ENCODE measurements at regions not wholly inside any gene's neighbourhood (a gene's known extent, or its start where the extent isn't known, plus 50 kb on each side); places are given as distances from the start of the nearest gene placed in this dataset.

- no peak for DNase-seq (ENCODE audit: low read depth in 2 of 2)
These were observed 101.2 kb downstream of the CRPPA start for GRCh38 chr7:16320099-16320660.

- DNase-seq (ENCODE audit: low read depth in 2 of 2): no peak
These were observed 102.1 kb downstream of the CRPPA start for GRCh38 chr7:16318989-16319915.

GRCh38 chr7:16318463-16318862 is 102.9 kb downstream of the CRPPA start:
- no peak for DNase-seq (ENCODE audit: low read depth in 2 of 2)

GRCh38 chr7:16317406-16317805 is 103.9 kb downstream of the CRPPA start:
- no peak for DNase-seq (ENCODE audit: low read depth in 2 of 2)

GRCh38 chr7:16315280-16315679 is 106.1 kb downstream of the CRPPA start:
- no peak for DNase-seq (ENCODE audit: low read depth in 2 of 2)

GRCh38 chr7:16309129-16309528 is 112.2 kb downstream of the CRPPA start:
- DNase-seq (ENCODE audit: low read depth in 2 of 2): no peak

- no peak for DNase-seq (ENCODE audit: low read depth in 2 of 2)
These were observed 120.0 kb downstream of the CRPPA start for GRCh38 chr7:16301291-16301690.

- no peak for DNase-seq (ENCODE audit: low read depth in 2 of 2)
These were observed 120.9 kb downstream of the CRPPA start for GRCh38 chr7:16300361-16300895.

GRCh38 chr7:16299853-16300252 is 121.5 kb downstream of the CRPPA start:
- no peak for DNase-seq (ENCODE audit: low read depth in 2 of 2)

GRCh38 chr7:16298221-16298620 is 123.1 kb downstream of the CRPPA start:
- DNase-seq (ENCODE audit: low read depth in 2 of 2): no peak

- DNase-seq (ENCODE audit: low read depth in 2 of 2): no peak
These were observed 125.8 kb downstream of the CRPPA start for GRCh38 chr7:16295558-16295957.

GRCh38 chr7:16293669-16294425 is 127.5 kb downstream of the CRPPA start:
- DNase-seq (ENCODE audit: low read depth in 2 of 2): no peak

- DNase-seq (ENCODE audit: low read depth in 2 of 2): no peak
These were observed 136.8 kb downstream of the CRPPA start for GRCh38 chr7:16284581-16284980.

- DNase-seq (ENCODE audit: low read depth in 2 of 2): no peak
These were observed 143.1 kb downstream of the CRPPA start for GRCh38 chr7:16278167-16278787.

GRCh38 chr7:16271990-16272665 is 149.2 kb downstream of the CRPPA start:
- DNase-seq (ENCODE audit: low read depth in 2 of 2): no peak

GRCh38 chr7:16271355-16271915 is 149.9 kb downstream of the CRPPA start:
- DNase-seq (ENCODE audit: low read depth in 2 of 2): no peak

- no peak for DNase-seq (ENCODE audit: low read depth in 2 of 2)
These were observed 150.5 kb downstream of the CRPPA start for GRCh38 chr7:16270844-16271243.

- DNase-seq (ENCODE audit: low read depth in 2 of 2): no peak
These were observed 152.2 kb downstream of the CRPPA start for GRCh38 chr7:16268821-16269768.

GRCh38 chr7:16267953-16268820 is 153.2 kb downstream of the CRPPA start:
- no peak for DNase-seq (ENCODE audit: low read depth in 2 of 2)

All from stimulated activated CD8-positive, alpha-beta memory T cell treated with anti-CD3 and anti-CD28 coated beads, Interleukin-2, amount 100 ng/mL, for 48 hours (primary cell).